B cell (primary cell): ENCODE measurements at regions not wholly inside any gene's neighbourhood (a gene's known extent, or its start where the extent isn't known, plus 50 kb on each side); places are given as distances from the start of the nearest gene placed in this dataset.

Experiments
- CTCF ChIP-seq: fragments of 200-600 bp; IDR thresholded peaks from one replicate; pipeline ENCODE4 v1.8.0; 2022; ENCODE audit warnings: antibody characterized with exemption, mild to moderate bottlenecking
- EZH2 ChIP-seq: IDR thresholded peaks from 2 replicates; pipeline ENCODE4 v1.6.1; 2012; ENCODE audit warnings: borderline replicate concordance, low read depth, mild to moderate bottlenecking, moderate library complexity, low read length; ENCODE audit not compliant: insufficient read depth, poor library complexity, severe bottlenecking

DNA sequence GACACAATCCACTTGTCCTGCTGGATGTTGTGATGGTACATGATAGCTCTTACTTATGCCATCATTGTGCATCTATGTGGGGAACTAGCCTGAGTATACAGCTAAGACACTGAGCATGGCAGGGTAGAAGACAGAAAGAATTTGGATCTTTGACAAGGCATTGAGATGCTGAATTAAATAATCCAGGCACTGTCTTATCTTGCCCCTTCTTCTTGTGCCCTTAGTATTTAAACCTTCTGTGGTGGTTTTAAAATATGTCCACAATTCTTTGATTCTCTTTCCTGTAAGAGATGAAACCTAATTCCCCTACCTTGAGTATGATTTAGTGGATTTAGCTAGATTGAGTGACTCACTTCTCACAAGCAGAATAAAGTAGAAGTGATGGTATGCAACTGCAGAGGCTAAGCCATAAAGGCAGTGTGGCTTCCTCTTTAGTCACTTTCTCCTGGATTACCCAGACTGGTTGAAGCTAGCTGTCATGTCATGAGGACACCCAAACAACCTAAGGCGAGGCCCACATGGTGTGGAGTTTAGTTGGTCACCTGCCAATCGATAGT lies 174.0 kb upstream of the NREP start:
- TF ChIP-seq CTCF (no peak), EZH2 (no peak)
